HG03442 (cell line): ENCODE measurements at regions not wholly inside any gene's neighbourhood (a gene's known extent, or its start where the extent isn't known, plus 50 kb on each side); places are given as distances from the start of the nearest gene placed in this dataset.

ENCODE experiments used
- ATAC-seq: cut with Tn5 transposase; IDR thresholded peaks from one replicate; pipeline ENCODE4 v1.9.1; 2021; ENCODE audit warnings: mild to moderate bottlenecking, moderate library complexity; ENCODE audit not compliant: unreplicated experiment

DNA sequence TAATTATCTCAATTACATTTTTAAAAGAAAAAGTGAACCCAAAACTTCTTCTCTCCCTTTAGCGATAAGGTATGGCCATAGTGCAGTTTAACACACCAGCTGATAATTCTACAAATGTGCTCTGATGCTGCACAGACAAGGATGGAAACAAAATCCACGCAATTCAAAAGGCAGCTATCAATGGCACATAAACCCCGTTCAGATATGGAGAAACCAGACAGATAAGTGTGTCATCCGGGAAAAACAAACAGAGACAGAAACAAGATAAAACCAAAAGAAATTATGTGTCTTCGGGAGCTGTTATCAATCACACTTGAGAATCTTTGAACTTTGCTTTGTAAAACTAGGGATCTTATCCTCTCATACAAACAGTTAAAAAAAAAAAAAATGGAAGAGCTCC lies 73.6 kb downstream of the SIPA1L2 start:
- no peak for ATAC-seq

DNA sequence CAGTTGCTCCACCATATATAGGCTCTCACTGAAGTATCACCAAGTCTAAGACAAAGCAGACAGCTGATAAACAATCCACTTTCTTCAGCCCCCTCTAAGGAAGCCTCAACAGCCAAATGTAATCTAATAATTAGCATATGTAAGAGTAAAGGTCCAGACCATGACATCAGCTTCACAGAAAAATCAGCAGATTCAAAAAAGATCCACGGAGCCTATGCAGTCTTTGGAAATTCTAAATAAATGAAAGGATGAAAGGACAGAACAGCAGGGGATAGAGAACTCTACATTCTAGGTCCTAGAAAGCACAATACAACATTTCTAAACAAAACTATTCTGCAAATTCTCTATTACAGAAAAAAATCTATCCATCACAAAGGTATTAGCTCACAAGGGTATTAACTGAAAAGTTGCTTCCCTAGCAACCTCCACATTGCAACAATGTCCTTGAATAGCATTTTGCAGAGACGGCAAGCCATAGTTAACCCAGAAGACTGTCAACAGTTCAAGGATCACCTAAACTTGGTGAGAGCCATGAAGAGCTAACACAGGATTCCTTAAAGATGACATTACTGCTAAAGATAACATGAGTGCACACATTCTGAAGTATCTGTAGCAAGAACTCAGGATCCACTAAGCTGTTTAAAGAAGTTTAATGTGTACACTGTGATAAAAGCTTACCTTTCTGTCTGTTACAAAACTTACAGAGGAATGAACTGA lies 74.3 kb downstream of the SIPA1L2 start:
- ATAC-seq = no peak

DNA sequence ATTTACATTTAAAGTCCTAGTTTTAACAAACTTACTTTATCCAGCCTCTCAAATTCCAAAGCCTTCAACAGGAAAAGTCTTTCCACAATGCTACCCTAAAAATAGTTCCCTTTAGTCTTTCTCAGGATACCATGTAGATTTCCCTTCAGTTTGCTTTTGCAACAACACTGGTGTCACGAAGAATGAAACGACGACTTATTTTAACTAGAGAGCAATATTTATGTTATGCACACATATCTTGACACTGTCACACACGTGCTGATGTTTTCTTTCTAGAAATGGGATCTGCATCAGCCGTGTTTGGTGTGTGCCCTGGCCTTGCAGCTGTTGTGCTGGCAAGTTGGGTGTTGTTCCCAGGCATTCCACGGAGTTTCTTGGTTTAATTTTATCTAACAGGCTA lies 75.5 kb downstream of the SIPA1L2 start:
- ATAC-seq = no peak

DNA sequence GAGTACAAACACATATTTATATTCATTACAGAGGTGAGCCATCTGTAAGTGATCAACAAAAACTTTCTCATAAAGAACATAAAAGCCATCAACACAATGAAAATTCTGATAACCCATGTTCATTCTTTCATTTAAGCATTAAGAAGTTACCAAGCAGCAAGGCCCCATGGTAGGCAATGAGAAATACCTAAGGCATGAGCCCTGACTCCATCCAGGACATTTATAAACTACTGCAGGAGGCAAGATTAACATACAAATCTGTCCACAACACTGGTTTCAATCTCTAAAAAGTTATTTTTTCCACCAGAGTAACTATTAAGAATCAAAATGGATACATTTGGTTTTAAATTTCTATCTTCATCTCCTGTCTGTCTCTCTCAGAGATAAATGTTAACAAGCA lies 76.1 kb downstream of the SIPA1L2 start:
- ATAC-seq = no peak

DNA sequence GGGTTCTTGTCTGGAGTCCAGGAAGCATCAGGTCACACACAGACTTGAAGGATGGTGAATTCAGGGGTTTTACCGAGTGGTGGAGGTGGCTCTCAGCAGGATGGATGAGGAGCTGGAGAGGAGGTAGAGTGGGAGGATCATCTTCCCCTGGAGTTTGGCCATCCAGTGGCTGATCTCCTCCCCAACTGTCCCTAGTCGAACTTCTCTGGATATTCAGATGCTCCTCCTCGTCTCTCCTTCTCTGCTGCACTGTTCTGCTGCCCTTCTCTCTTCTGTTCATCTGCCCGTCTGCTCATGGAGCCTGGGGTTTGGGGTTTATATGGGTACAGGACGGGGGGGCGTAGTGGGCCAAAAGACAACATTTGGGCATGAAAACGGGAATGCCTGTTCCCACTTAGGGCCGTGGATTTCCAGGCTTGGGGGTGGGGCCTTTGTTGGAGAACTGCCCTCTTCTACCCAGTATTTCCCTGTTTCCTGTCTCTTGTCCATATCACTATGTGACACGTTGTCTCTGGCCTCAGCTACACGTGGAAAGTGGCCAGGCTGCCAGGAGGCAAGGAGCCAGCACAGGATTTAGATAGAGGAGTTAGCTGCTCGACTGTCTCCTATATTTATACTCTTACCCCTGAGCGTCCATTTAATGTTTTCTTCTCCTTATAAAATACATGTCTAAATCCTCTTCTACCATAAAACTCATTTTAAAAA lies 76.7 kb downstream of the SIPA1L2 start:
- no peak for ATAC-seq

DNA sequence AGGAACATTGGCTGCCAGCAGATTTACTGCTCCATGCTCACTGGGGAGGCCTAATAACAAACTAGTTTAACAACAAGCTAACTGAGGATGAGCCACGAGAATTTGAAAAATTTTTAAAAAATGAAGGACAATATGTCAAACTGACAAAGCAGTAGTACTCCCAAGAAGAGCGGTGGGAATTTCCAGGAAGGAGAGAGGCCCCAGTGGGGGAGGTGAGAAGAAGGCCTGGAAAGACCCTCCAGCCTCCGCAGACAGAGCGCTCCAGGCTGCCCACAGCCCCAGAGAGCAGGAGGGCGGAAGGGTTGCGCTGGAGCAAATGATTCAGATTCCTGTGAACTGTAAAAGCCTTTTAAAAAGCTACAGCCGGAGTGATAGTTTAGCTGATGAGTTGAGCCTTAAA lies 78.5 kb downstream of the SIPA1L2 start:
- ATAC-seq = no peak

DNA sequence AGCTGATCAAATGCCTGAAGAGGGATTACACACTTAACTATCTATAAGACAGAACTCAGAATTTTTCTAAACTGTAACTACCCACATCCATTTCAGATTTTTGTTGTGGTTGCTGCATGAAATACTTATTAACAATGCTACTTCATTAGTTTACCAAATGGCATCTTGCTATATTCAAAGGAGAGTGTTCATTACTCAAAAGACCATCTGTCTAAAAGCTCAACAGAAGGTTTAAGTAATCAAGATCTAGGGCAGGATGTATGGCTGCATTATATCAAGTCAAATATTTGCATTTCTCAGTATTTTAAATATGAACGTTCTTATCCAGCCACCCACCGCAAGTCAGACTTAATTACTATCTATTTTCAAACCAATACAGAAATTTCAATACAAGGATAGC lies 79.9 kb downstream of the SIPA1L2 start:
- ATAC-seq = no peak

DNA sequence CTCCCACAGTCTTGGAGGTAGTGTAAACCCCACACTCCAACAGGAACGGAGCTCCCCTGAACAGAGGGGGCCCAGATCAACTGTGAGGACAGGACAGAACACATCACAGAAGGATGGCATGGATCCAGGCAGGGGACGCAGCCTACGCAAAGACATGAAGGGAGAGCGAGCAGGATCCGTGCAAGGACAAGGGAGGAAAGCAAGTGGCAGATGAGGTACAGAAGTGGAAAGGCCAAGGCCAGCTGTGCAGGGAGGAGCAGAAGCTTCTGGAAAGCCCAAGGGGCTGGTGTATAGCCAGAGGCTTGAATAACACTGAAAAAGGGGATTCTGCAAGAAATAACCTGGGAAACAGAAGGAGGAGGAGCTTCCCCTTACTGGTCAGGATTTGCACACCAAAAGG lies 81.2 kb downstream of the SIPA1L2 start:
- ATAC-seq = no peak

DNA sequence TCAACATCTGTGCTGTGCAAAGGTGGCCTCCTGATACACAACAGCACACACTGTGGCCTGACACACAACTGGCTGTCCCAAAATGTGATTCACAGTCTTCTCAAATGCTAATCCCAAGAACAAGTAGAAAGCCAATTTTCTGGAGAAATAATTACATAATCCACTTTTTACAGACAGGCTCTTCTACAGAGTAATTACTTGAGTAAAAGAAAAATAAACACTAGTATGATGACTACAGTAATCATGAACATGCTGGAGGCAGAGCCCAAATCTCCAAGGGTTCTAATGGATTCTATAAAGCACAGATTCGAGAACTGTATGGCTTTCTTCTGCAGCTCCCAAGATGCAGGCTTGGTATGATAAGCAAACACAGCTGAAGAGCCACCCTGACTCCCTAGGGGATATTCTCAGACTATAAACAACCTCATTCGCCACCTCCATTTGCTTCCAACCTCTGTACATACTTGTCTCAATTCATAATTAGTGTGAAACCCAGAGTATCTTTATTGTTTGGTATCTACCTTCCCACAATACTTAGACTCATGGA lies 81.9 kb downstream of the SIPA1L2 start:
- ATAC-seq = no peak

DNA sequence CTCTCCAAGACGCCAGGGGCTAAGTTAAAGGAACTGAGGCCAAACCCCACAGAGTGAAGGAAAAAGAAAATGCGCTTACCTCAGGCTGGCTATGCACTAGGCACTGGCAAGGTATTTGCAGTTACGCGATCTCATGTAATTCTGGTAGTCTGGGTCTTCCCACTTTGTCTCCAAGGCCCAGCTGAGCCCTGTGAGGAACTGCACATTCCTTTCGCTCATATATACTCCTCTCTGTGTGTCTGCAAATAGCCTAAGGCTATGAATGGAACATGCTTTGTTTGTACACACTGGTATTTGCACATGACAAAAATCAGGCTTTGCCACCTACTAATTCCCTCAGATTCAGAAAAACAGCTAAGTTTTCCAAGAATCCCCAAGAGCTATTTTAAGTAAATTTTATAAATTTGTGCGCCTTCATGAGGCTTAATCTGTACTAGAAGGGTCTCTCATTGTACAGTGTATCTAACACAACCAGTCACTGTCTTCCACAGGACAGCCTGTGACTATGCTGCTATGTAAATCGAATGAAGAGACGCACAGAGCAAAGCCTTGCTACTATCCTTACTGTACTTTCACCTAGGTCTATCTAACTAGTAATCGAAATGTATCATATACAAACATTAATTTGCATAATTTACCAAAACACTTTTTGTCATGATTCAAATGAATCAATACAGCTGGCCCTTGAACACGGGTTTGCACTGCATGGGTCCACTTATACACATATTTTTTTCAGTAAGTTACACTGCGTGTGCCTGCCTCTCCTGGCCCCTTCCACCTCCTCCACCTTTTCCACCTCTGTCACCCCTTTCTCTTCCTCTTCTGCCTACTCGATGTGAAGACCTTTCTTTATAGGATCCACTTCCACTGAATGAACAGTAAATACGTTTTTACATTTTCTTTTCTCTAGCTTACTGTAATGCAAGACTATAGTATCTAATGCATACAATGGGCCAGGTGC lies 87.0 kb downstream of the SIPA1L2 start:
- no peak for ATAC-seq

DNA sequence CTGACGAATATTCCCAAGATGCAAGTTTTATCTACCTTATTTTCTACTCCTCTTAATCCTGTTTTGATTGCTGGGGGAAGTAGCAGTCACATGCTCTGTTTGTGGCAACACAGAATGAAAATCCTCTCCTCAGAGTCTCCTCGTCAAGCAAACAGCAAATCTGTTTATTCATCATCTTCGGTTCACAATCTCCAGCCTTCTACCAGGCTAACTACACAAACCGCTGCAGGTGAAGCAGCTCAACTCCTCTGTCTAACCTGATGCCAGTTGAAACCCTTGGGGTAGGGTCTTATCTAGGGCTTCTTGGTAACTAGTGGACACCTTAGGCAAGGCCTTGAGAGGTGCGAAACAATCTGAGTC lies 91.0 kb downstream of the SIPA1L2 start:
- no peak for ATAC-seq

DNA sequence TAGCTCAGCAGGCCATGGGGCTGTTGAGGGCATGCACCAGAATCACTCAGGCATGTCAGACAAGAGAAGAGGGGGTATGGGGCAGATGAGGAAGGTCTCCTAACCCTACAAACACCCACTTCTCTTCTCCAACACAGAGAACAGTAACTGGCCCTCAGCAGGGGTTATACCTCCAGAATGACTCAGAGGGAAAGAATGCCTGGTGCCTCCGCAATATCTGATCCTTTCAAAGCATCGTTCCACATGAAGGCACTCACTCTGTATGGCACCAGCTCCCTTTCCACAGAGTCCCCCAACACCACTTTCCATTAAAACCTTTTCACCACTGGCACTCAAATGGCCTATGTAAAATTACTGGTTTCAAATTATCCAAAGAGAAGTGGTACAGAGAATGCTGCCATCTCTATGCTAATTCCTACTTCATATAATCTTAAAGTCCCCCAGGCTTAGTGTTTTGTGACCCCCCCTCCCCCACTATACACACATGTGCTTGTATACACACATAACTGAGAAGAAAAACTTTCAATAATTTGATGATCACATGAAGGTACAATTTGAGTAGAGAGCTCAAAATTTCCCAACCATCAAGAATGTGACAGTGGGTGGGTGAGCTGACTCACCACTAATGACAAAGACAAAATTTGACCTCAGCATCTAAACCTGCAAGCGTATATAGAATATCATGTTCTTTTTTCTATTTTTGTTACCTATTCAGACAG lies 91.5 kb downstream of the SIPA1L2 start:
- ATAC-seq = no peak

DNA sequence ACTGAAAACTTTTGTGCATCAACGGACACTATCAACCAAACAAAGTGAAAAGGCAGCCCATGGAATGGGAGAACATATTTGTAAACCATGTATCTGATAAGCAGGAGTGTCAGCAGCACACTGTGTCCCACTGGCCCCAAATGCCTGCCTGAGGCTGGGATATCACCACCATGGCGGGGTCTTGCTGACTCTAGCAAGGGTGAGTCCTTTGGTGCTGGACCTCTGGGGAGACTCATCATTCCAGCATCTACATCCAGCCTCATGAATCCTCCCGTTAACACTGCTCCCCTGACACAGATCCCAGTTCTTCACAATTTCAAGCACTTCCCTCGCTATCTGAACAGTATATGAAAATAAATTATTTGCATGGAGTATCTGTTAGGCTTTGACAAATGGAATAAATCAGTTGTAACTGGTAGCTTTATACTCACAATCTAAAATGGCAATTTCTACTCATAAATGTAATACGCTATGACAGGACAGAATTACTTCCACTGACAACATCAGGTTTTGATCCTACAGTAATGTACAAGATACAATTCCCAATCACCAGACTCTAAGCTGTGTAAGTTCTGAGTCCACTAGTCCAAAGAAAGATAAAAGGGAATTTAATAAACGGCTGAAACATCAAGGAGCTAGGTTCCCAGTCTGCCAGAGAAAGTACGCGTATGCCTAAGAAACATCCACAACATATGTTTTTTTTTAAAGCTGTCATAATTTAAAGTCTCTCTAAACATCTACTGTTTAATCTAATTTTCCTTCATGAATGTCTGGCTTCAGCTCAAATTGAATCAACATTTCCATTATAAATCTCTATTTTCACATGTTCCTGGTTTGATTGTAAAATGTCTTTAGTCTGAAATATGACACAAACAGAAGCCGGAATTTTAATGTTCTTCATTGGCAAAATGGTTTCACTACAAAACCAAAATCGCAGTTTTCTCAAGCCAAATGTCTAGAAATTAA lies 95.1 kb downstream of the SIPA1L2 start:
- no peak for ATAC-seq

DNA sequence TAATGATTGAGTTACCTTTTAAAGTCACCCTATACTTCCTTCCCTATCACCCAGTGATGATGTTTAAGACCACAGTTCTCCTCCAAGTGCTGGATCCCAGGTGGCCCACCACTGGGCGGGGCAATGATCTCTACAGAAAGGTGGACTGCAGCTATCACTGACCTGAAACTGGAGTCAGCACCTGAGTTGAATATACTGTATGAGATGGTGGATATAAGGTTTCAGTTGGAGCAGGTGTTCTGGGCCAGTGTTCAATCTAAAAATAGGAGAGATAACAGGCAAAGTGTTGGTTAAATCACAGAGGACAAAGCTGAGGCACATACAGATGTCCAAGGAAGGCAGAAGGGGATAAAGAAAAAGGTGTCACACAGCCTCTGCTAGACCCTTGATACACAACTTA lies 96.6 kb downstream of the SIPA1L2 start:
- no peak for ATAC-seq

DNA sequence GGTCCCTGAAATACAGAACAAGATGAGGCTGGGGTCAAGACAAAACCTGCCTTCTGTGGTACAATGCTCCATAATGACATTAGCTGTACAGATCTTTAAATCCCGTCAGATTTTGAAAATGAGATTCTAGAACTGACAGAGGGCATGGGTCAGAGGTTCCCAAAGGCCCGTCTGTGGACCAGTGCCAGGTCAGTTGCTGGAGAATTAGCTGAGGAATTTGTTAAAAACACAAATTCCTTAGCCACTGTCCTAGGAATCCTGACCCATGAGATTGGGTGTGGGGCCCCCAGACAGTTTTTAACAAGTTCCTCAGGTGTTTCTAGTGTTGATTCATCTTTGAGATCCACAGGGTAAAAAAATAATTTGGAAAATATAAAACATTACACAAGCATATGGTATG lies 97.0 kb downstream of the SIPA1L2 start:
- no peak for ATAC-seq

DNA sequence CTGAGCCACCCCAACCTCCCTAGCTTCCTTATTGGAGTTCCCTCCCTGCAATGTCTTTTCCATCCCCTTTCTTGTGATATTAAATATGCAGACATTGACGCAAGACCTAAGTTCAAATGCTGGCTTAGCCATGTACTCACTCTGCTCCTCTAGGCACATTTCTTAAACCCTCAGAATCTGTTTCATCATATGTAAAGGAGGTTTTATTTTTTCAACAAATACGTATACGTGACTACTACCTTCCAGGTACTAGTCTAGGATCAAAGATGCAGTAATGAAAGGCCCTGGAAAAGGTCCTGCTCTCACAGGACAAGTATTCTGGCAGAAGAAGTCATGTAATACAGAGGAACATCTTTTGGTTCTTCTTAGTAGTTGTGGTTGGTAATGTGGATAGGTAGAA lies 98.6 kb downstream of the SIPA1L2 start:
- no peak for ATAC-seq

DNA sequence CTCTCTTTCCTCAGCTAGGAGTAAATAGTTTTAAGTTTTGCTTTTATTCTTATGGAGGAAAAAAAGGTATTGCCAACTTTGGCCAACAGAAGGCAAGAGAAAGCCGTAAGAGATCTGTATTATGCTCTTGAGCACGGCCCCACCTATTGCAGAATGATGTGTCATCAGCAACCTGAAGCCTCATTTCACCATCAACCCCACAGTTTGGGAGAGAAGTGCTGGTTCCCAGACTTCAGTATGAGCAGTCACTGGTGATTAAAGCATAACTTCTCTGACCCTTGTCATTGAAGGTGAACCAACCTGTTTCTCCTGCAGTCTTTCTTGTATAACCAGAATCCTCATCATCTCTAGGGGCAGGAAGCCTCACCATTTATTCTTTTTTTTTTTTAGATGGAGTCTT lies 100.2 kb downstream of the SIPA1L2 start:
- ATAC-seq = no peak

DNA sequence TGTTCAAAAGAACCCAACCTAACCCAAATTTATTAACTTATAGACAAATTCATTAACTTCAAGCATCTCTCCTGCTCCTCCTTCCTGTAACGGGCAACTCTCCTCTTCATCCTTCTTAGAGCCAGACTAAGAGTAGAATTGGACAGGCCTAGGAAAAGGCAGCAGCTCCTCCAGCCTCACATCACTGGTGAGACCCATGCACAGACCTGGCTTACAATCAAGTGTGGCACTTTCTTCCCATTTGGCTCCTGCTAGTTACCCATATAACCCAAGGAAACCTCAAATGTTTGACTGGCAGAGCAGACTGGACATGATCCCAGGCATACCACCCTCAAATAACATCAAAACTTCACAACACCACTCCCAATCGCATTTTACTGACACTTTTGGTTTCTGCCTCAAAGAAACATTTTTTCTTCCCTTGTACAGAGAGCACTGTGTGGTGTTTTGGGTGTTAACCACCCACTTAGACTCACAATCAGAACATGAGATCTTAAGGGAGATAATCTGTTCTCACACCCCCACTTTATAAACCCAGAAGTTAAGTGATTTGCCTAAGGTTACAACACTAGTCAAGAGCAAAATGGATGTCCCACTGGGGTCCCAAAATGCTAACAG lies 101.4 kb downstream of the SIPA1L2 start:
- ATAC-seq = no peak

DNA sequence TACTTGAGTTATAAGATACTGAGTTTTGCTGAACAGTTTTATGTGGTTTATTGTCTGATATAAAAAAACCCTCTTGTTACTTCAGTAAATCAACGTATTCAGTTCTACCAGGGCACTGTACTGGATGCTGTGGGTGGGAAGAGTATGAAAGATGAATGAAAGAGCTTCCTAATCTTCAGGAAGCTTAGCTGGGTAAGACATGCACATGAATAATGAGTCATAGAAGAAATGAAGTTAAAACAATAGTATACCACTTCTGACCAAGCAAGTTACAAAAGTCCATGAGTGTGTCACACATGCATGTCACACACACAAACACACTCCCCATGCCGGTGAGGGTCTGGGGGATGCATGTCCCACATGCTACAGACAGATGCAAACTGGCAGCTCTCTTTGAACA lies 105.9 kb downstream of the SIPA1L2 start:
- ATAC-seq = no peak
